GM21526 (cell line): ENCODE measurements at regions not wholly inside any gene's neighbourhood (a gene's known extent, or its start where the extent isn't known, plus 50 kb on each side); places are given as distances from the start of the nearest gene placed in this dataset.

Source experiments
- ATAC-seq: cut with Tn5 transposase; IDR thresholded peaks from one replicate; pipeline ENCODE4 v1.9.1; 2021; ENCODE audit warnings: moderate library complexity; ENCODE audit not compliant: unreplicated experiment, low FRiP score

DNA sequence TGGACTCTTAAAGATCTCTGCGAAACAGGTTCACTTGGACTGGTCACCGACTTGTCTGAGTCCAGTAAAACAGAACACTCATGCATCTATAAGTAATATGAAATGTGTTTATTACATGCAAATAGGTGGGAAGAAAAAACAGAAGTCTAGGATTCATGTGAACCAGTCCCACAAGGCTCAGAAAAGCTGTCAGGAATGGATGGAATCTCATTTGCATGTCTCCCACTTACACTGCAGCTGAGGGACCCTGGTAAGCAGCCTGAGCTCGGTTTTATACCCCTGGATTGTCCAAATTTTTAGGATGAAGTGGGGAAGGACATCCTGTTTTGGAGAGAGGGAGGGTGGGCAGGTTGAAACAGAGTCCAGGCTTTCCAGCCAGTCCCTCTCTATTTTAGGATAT is 1545.1 kb upstream of the PCDH20 start:
- ATAC-seq = no peak

DNA sequence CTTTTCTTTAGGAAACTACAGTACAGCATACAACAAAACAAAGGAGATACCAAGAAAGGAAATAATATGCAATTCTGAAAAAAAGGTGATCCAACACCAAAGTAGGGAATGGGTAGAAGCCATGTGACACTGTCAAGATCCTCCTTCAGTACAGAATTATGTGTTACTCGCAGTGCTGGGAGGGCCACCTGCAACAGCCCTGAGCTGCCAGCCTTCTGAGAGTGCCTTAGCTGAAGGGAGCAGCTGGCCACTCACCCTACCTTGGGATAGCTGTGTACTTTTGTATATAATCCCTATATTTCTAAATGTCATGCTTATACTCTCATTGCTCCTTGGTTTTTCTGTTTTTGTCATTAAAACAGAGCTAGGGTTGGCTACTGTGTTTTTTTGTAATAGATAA is 1518.2 kb upstream of the PCDH20 start:
- no peak for ATAC-seq

DNA sequence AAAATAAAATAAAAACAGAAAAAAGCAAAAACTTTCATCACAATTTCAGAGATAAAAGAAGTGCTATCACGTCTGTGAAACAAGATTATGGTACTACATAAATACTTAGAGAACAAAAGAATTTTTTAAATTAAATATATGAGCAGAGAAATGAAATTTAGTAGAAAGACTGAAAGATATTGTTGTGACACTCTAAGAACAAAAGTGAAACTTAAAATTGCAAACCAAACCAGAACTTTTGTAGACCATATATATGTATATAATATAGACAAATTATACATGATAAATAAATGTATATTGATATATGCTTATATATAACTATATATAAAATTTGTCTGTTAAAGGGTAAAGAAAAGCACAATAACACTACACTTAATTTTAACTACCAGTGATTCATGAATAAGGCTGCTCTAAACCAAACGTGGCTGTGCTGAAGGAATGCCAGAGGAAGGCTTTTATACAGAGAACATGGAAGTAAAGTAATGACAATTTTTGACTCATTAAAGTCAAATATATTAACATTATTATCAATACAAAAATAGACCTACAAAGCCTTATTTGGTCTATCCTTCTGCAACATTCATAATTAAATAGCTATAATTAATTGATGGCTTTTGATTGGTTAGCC is 1516.7 kb upstream of the PCDH20 start:
- no peak for ATAC-seq

DNA sequence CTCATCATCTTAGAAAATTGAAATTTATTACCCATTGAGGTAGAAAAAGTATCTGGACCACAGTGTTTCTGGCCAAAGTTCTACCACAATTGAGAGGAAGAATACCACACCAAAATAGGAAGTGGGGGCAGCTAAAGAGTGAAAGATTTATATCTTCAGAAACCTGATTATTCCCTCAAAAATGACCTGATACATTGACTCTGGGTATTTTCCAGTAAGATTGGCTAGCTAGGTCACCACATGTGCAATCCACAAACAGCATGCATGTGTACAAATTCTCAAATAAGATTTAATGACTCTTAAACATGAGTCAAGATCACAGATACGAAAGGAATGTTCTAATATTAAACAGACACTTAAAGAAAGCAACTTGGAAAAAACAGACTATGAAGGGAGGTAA is 1516.2 kb upstream of the PCDH20 start:
- no peak for ATAC-seq

DNA sequence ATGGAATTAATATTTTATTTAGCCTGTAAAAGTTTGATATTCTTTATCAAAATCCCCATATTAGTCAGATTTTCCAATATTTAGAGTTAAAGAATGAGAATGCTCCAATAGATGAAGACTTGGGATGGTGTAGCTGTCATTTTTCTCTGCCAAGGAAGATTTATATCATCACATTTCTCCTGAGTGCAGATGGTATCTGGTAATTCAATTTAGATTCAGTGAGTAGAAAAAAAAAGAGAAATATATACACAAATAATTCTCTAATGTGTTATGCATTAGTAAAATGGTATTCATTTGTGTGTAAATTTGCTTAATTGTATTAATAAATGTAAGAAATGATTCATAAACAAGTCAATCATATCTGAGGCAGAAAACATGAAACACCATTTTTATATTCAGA is 1508.7 kb upstream of the PCDH20 start:
- no peak for ATAC-seq

DNA sequence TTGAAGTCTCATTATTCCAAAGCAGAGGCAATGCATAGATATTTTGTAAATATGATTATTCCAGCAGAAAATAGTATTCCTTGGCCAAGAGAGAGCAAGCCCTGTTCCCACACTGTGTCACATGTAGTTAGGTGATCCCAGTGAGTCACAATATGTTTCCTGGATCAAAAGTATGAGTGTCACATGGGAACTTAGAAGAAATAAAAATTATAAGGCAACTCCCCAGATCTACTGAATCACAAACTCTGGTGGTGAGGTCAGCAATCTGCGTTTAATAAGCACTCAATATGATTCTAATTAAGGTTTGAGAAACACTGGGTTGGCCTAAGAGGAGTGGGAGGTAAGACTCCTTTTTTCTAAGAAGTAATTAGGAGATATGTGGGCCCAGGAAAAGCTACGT is 1504.5 kb upstream of the PCDH20 start:
- no peak for ATAC-seq

DNA sequence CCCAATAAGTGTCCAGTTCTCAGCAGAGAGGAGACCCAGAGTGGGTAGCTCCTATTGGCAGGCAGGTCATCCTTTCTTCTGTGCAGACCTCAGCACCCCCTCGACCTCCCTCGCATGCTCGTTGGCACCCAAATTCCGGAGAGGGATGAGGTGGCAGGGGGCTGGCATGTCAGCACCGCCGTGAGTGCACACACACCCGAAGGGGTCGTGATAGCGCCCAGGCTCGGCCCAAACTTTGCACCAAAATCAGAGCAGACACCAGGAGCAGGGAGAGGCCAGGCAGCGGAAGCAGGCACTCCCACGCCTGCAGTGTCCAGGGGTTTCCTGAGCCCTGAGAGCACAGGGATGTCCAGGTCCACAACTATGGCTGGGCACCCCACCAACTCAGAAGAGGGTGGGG is 1503.8 kb upstream of the PCDH20 start:
- no peak for ATAC-seq

DNA sequence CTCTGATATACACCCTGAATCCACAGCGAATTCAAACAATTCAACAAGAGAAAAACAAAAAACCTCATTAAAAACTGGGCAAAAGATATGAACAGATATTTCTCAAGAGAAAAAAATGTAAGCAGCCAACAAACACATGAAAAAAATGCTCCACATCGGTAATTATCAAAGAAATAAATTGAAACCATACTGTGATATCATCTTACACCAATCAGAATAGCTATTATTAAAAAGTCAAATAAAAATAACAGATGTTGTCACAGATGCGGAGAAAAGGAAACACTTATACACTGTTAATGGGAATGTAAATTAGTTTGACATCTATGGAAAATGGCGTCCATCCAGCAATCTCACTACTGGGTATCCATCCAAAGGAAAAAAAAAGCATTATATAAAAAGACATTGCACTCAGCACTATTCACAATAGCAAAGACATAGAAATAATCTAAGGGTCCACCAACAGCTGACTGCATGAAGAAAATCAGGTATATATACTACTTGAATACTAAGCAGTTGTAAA is 1495.0 kb upstream of the PCDH20 start:
- ATAC-seq = no peak

DNA sequence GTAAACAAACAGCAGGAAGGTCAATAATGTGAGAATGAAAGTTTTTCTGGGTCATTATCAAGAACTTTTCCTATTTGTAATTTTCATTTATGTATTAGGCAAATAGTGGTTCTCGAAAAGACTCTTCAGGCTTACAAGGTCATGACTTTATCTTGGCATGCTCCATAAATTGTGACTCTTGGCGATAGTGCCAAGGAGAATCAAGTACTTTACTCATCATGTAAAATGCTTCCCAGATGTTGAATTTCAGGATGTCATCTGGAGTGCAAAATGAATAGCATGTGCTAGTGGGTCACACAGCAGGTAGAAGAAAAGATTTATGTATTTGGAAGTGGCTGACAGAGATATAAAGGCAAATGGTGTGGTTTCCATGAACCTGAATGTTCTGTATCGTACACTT is 1492.7 kb upstream of the PCDH20 start:
- ATAC-seq = no peak

DNA sequence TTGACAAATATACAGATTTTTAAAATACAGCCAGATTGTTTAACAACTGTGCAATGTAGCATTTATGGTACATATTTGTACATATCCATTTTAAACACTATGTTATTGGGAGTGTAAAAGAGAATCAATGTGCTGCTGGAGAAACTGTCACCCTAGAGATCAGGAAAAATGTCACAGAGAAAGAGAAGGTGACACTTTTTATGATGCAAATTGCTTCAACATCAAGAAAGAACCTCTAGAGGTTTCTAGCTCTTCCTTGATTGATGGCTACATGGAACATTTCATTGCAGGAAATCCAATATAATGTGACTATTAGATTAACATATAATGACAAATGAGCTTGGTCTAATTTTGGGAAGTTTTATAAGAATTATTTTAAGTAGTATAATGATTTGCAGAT is 1491.2 kb upstream of the PCDH20 start:
- no peak for ATAC-seq

DNA sequence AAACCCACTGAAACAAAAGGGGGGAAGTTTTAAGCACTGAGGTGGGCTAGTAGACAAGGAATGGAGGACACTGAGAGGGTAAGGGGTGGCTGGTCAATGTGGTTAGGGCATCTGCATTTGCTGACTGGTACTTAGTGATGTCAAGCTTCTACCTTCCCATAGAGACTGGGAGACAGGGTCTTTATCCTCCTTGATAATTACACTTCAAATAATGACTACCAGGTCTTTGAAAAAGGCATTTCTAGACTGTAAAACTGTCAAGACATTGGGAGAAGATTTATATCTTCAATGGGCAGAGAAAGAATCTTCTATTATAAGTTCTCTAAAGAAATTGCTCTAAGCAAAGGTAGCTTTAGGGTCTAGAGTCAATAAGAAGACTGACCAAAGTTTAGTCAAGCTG is 1490.8 kb upstream of the PCDH20 start:
- no peak for ATAC-seq

DNA sequence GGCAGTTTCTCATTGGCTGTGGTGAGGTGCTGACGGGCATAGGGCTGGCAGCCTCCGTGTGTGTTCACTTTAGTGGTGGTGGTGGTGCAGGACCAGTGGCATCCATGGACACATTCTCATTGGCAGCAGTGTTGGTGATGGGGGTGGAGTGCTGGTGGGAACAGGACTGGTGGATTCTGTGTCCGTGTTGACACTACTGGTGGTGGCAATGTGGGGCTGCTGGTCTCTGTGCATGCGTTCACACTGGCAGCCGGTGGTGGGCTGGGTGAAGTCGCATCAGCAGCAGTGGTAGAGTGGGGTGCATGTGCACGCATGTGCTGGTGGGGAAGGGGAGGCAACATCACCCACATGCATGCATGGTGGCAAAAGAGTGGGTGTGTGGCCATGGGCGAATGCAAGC is 1471.4 kb upstream of the PCDH20 start:
- ATAC-seq = no peak

DNA sequence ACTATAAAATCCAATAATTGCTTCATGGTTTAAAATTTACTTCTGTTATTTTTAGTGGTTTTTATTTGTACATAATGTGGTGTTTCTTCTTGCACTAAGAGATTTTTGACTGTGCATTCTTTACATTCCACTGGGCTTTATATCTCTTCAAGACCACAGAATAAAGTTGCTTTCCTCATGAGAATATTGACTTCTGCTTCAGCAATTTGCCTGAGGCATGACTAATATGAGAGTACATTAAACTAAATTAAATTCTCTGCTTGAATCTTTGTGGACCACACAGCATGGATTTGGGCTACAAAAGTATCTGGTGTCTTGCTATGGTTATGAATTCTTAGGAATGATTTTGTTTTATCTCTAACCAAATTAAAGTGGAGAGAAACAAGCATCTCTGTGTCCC is 1463.4 kb upstream of the PCDH20 start:
- ATAC-seq = no peak

DNA sequence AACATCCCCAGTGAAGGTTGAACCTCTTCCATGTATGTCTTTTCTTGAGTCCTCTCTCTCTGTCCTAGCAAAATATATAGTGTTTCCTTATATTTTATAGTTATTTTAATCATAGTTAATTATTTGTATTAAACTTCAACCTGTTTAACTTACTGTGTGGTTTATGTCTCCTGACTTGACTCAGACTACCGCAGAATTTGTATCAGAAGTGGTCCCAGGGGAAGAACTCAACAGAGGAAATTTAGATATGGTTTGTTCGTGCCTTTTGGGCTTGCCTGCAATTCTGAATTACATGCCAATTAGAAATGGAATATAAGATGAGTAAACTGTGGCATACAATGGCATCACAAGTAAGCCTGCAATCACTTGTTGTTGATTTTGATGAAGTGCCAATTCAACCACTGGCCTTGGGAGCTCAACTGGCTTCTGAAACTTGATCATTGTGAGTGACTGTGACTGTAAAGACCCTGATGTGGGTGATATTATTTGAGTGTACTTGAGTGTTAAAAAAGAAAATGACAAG is 1459.5 kb upstream of the PCDH20 start:
- ATAC-seq = no peak

DNA sequence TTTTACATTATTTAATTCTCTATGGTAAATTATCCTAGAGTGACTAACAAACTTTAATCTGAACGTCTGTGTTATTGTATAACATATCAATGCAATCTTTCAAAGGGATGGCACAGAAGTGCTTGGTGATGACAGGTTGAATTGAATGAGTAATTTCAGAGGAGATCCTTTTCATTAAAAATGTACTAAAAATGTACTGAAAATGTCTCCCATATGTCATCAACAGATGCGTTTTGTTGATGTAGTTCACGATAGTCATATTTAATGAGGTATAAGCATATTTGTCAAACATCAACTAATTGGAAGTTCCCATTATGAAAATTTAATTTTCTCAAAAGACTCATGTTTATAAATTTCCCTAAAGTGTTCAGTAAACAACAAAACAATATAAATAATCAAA is 1434.7 kb upstream of the PCDH20 start:
- no peak for ATAC-seq

DNA sequence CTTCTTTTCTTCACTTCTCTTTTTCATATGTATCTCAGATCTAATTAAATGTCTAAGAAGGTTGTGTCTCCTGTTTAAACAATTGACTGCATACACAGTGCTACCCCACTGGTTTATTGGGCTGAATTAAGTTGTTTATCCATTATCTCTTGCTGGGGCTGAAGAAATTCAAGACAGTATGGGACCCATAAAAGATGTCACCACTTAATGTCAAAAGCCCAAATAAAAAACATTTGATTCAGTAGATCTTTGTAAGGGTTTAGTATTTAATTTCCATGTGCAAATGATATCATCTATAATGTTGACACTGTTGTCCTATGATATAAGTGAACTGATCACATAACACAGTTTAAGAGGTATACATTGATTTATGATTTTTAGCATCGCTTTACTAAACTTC is 1431.9 kb upstream of the PCDH20 start:
- no peak for ATAC-seq

DNA sequence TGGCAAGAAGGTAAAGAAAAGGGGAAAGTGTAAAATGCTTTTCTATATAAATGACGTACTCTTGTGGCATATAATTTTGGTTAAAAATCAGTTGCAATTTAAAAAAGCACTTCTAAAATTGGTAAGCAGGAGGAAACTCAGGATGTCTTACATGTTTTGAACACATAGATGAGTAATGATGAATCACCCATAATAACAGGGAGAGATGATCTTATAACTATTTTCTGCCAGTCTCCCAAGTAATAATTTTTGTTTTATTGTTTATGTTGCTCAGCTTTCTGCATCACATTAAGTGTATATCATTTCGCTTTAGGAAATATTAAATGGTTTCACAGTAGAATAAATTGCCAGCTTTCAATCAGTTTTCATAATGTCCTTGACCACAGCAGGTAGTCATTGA is 1430.7 kb upstream of the PCDH20 start:
- ATAC-seq = no peak

DNA sequence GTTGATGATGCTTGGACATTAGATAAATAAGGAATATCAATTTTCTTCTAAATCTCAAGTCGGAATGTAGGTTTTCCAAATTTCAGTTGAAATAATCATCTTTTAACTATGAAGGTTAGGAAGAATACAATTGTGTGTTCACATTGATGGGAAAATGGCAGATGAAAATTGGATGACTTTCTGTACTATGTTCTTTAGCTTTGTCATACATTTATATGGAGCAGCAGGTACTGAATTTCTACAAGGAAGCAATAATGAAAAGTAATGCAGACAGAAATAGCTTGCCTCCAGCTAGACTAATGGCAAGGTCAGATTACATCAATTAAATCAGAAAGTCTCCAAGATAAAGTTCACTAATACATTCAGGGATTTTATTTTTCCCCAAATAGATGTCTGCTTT is 1423.7 kb upstream of the PCDH20 start:
- ATAC-seq = no peak

DNA sequence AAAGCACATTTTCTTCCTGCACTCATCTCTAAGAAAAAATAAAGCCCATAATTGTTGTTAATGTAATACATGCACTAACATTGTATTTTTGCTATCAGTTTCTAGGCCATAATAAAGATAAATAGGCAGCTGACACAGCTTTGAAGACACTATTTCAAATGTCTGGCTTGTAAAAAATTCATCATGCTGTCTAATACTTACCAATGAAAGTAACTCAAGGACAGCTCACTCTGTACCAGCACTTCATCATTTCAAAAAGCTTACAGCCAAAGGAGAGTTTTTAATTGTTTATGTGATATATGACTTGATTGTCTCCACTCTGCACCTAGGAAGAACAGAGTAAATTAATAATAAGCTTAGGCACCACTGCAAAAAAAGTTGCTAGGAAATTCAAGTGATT is 1423.3 kb upstream of the PCDH20 start:
- ATAC-seq = no peak

DNA sequence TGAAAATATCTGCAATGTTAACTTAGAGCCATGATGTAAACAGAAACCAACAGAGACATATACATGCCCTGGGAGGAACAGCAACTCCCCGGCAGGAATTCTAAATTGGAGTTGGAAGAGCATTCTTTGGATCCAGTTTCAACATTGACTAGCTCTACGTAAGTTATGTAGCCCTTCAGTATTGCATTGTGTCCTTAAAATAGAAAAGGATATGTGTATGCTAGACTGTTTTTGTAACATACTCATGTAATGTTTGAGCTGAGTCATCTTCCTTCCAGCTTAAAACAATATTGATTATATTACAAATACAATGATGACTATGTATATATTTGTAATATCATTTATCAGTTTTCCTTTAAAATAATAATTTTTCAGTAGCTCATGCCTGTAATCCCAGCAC is 1422.2 kb upstream of the PCDH20 start:
- no peak for ATAC-seq

DNA sequence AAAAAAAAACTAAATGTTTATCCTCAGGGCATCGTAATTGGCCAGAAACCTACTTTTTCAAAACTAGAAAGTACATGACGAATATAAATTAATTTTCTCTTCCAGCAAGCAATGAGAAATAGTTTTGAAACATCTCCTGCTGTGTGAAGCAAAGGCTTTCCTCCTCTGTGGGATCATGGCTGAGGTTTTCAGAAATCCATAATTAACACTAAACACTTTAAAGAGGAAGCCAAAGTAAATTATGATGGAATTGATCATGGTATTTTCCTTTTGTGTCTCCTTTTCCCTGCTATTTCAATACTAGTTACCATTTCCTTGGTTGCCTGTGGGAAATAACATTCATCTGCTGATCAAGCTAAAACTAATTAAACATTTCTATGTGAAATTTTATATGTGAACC is 1413.8 kb upstream of the PCDH20 start:
- ATAC-seq = no peak

DNA sequence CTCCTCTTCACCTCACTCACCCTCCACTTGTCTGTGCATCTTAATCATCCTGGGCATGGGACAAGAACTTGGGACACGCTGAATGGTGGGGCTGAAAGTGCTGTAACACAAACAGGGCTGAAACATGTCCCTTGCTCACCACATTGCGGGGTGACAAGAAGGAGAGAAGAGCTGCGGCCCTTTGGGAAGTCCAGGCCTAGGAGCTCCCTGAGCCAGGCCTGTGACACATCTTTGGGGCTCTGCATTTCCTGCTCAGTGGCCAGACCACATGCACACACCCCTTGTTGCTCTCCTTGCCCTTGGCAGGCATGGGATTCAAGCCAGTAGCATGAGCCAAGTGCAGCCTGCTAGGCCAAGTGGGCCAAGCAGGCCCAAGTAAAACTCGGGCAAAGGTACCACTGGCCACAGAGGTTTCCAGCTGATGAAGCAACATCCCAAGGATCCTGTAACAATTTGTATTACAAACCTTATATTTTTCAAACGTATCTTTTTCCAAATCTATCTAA is 1384.3 kb upstream of the PCDH20 start:
- no peak for ATAC-seq
